IMR-90 (cell line): ENCODE measurements at regions not wholly inside any gene's neighbourhood (a gene's known extent, or its start where the extent isn't known, plus 50 kb on each side); places are given as distances from the start of the nearest gene placed in this dataset.

Experiments used
- ATAC-seq: fragments of 200-7000 bp; cut with Tn5 transposase; 2 replicates; pipeline ENCODE4 v1.9.1; 2020; ENCODE audit warnings: low read depth, mild to moderate bottlenecking, moderate library complexity
- BruUV-seq: library from RNA; stranded (reverse); fragments of 400-500 nt; replicated peaks from 2 replicates; lab custom pipeline; 2021; lab: Mats Ljungman, UMichigan
- CTCF ChIA-PET: fragments of 300-600 bp; formaldehyde crosslinking; extraction: SDS; loops from one replicate; lab custom pipeline; 2021; ENCODE audit warnings: antibody characterized with exemption; lab: Yijun Ruan, JAX
- POLR2A ChIA-PET: fragments of 300-600 bp; sonication (Branson Sonifier 250); formaldehyde crosslinking; loops from one replicate; lab custom pipeline; 2022; ENCODE audit warnings: antibody characterized with exemption; ENCODE audit not compliant: unreplicated experiment; lab: Charles Lee
- DNase-seq: peaks from one replicate; pipeline ENCODE4 v3.0.0; 2013
- H2AFZ ChIP-seq: replicated peaks from 2 replicates; pipeline ENCODE3; 2013; ENCODE audit warnings: low read length, mild to moderate bottlenecking; ENCODE audit not compliant: poor library complexity
- H2AK5ac ChIP-seq: 2 replicates; pipeline ENCODE4 v1.6.1; 2013; ENCODE audit warnings: low read depth, low read length, inconsistent platforms
- H2AK9ac ChIP-seq: replicated peaks from 2 replicates; pipeline ENCODE3; 2013; ENCODE audit warnings: mild to moderate bottlenecking, low read depth, low read length, moderate library complexity; ENCODE audit not compliant: poor library complexity
- H2BK120ac ChIP-seq: 2 replicates; pipeline ENCODE4 v1.6.1; 2013; ENCODE audit warnings: low read depth, low read length, inconsistent platforms
- H2BK15ac ChIP-seq: 3 replicates; pipeline ENCODE4 v1.6.1; 2013; ENCODE audit warnings: low read depth, low read length, inconsistent platforms
- H2BK20ac ChIP-seq: 2 replicates; pipeline ENCODE4 v1.6.1; 2013; ENCODE audit warnings: low read depth, mild to moderate bottlenecking, inconsistent platforms, low read length, moderate library complexity
- H2BK5ac ChIP-seq: 2 replicates; pipeline ENCODE4 v1.6.1; 2013; ENCODE audit warnings: mild to moderate bottlenecking, low read depth, low read length, inconsistent platforms; ENCODE audit not compliant: poor library complexity, severe bottlenecking
- H3K14ac ChIP-seq: replicated peaks from 2 replicates; pipeline ENCODE4 v1.6.1; 2013; ENCODE audit warnings: low read depth, low read length, inconsistent platforms
- H3K18ac ChIP-seq: 2 replicates; pipeline ENCODE4 v1.6.1; 2013; ENCODE audit warnings: low read depth, low read length, control low read depth
- H3K23ac ChIP-seq: 2 replicates; pipeline ENCODE4 v1.6.1; 2013; ENCODE audit warnings: low read depth, low read length, inconsistent platforms
- H3K27ac ChIP-seq: 2 replicates; pipeline ENCODE4 v1.5.1; 2013; ENCODE audit warnings: mild to moderate bottlenecking, control low read depth, low read length; ENCODE audit not compliant: insufficient read depth
- H3K27me3 ChIP-seq: 2 replicates; pipeline ENCODE4 v1.6.1; 2013; ENCODE audit warnings: low read length; ENCODE audit not compliant: control insufficient read depth, insufficient read depth
- H3K36me3 ChIP-seq: 2 replicates; pipeline ENCODE4 v1.6.1; 2013; ENCODE audit warnings: low read length, mixed read lengths; ENCODE audit not compliant: control insufficient read depth, insufficient read depth
- H3K4ac ChIP-seq: 2 replicates; pipeline ENCODE4 v1.6.1; 2013; ENCODE audit warnings: low read depth, low read length, inconsistent platforms
- H3K4me1 ChIP-seq: 2 replicates; pipeline ENCODE4 v1.6.1; 2013; ENCODE audit warnings: low read length, mixed read lengths; ENCODE audit not compliant: control insufficient read depth, insufficient read depth
- H3K4me2 ChIP-seq: 2 replicates; pipeline ENCODE4 v1.6.1; 2013; ENCODE audit warnings: low read depth, mild to moderate bottlenecking, control low read depth, low read length, moderate library complexity
- H3K4me3 ChIP-seq: 2 replicates; pipeline ENCODE4 v1.5.1; 2013; ENCODE audit warnings: low read depth, mild to moderate bottlenecking, control low read depth, low read length, moderate library complexity; ENCODE audit not compliant: insufficient read depth
- H3K56ac ChIP-seq: 2 replicates; pipeline ENCODE4 v1.6.1; 2013; ENCODE audit warnings: low read length, inconsistent platforms; ENCODE audit not compliant: insufficient read depth; ENCODE audit errors: extremely low read depth
- H3K79me1 ChIP-seq, 2 experiments: 2 replicates each; pipeline ENCODE4 v1.6.1; 2013; ENCODE audit warnings: low read length in 2 of 2, inconsistent platforms in 1 of 2, low read depth in 1 of 2
- H3K9ac ChIP-seq: 2 replicates; pipeline ENCODE4 v1.6.1; 2013; ENCODE audit warnings: low read depth, low read length, control low read depth
- H3K9me1 ChIP-seq: 2 replicates; pipeline ENCODE4 v1.6.1; 2013; ENCODE audit warnings: low read length, inconsistent platforms; ENCODE audit not compliant: insufficient read depth
- H3K9me3 ChIP-seq: 2 replicates; pipeline ENCODE4 v1.6.1; 2013; ENCODE audit warnings: low read length; ENCODE audit not compliant: control insufficient read depth, insufficient read depth
- H4K20me1 ChIP-seq: 2 replicates; pipeline ENCODE4 v1.6.1; 2013; ENCODE audit warnings: low read length, inconsistent platforms; ENCODE audit not compliant: insufficient read depth
- H4K5ac ChIP-seq: 2 replicates; pipeline ENCODE4 v1.6.1; 2013; ENCODE audit warnings: mild to moderate bottlenecking, low read depth, low read length, control low read depth
- H4K8ac ChIP-seq, 2 experiments: 2 replicates each; pipeline ENCODE4 v1.6.1; 2013; ENCODE audit warnings: low read depth in 2 of 2, low read length in 2 of 2, control low read depth in 1 of 2, inconsistent platforms in 1 of 2
- H4K91ac ChIP-seq: 2 replicates; pipeline ENCODE4 v1.6.1; 2013; ENCODE audit warnings: low read depth, low read length, inconsistent platforms; ENCODE audit not compliant: insufficient read depth
- BHLHE40 ChIP-seq: fragments of 150-350 bp; IDR thresholded peaks from 2 replicates; pipeline ENCODE4 v1.6.1; 2016; ENCODE audit warnings: mild to moderate bottlenecking, low read depth, low read length
- CHD1 ChIP-seq: IDR thresholded peaks from 2 replicates; pipeline ENCODE4 v1.6.1; 2012; ENCODE audit warnings: low read depth, low read length, improper control_type of control experiment
- MAFK ChIP-seq: IDR thresholded peaks from 2 replicates; pipeline ENCODE4 v1.6.1; 2012; ENCODE audit warnings: low read depth, low read length, improper control_type of control experiment
- NFE2L2 ChIP-seq: fragments of 150-350 bp; IDR thresholded peaks from 2 replicates; pipeline ENCODE4 v1.6.1; 2016; ENCODE audit warnings: low read depth, mild to moderate bottlenecking, low read length
- POLR2A ChIP-seq: IDR thresholded peaks from 2 replicates; pipeline ENCODE4 v1.6.1; 2012; ENCODE audit warnings: mild to moderate bottlenecking, low read depth, low read length
- RAD21 ChIP-seq: IDR thresholded peaks from 2 replicates; pipeline ENCODE4 v1.6.1; 2012; ENCODE audit warnings: low read length, improper control_type of control experiment
- WGBS, 2 experiments: methylation state at CpG; one replicate each; pipeline versions ENCODE4 v1.1.5 to v1.1.7; 2013; ENCODE audit warnings: missing lambda C conversion rate in 2 of 2; ENCODE audit not compliant: insufficient read length in 1 of 2; ENCODE audit errors: extremely low coverage in 2 of 2; 5-methylcytosine and 5-hydroxymethylcytosine counted together
- dilution Hi-C: fragments of 300-500 bp; cut with HindIII; formaldehyde crosslinking; loops from one replicate; pipeline ENCODE4 v1.14.3; 2018; ENCODE audit warnings: low sequenced_read_pairs; ENCODE audit not compliant: unreplicated experiment
- in situ Hi-C: fragments of 300-500 bp; cut with MboI; formaldehyde crosslinking; loops from 3 replicates; pipeline ENCODE4 v1.14.3; 2019; ENCODE audit warnings: low sequenced_read_pairs, inconsistent platforms, mixed read lengths
- intact Hi-C: fragments of 100-400 bp; cut with micrococcal nuclease; formaldehyde crosslinking; loops from 2 replicates; pipeline ENCODE4 v1.10.0; 2022
- TF ChIP-seq, protein P1 (sequence below): fragments of 150-350 bp; IDR thresholded peaks from 2 replicates; pipeline ENCODE4 v1.6.1; 2016; ENCODE audit warnings: low read depth, mild to moderate bottlenecking, low read length, moderate library complexity, borderline replicate concordance

DNA sequence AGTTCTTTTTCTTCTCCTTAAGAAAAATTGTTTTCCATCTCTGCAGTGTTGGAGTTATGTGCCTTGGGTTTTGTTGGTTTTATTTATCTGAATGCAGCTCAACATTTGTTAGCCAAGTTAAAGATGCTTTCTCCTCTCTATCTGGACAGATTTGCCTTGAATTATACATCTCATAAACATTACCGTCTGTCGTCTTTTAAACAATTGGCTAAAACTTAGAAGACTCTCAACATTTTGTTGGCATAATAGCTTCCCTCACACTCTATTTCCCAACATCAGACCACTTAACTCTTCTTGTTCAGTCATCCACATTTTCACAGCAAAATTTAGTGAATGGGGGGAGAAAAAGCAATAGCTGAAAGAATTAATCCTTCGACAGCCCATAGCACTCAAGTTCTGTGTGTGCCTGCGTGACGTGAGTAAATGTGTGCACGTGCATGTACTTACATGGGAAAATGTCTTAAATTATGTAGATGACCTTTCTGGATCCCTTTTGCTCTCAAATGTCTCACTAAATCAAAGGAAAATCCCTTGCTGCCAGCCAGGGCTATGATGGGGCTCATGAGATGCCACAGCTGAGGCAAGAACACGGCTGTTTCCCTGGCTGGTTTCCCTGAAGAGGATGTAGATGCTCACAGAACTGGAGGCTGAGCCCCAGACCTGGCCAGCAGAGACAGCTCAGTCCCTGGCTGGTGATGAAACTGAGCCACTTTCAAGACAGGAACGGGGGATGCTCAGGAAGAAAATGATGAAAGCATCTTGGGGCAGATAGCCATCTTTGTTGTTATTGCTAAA lies 382.2 kb downstream of the FBXW7 start:
- 13% methylated on average over 3 of the region's 8 CpGs; no CpG with 5 or more reads in 1 of the 2 experiments for WGBS, 2 experiments
- Histone ChIP-seq H3K18ac (no peak overlapping the region), H3K9me1 (no peaks in the 10 kb centered on the region), H3K9ac (no peak overlapping the region), H3K4me3 (no peak overlapping the region), H2AFZ (no peak overlapping the region), H4K5ac (no peak overlapping the region), H2BK5ac (no peak overlapping the region), H3K9me3 (no peaks in the 10 kb centered on the region), H4K20me1 (no peaks in the 10 kb centered on the region), H4K91ac (no peak overlapping the region), H3K56ac (no peak overlapping the region), H3K14ac (no peak overlapping the region), H3K4me2 (no peak overlapping the region), H2AK9ac (no peak overlapping the region), H3K27me3 (peaks cover 24% of the 10 kb centered on the region), H3K79me1 (no peaks in the 10 kb centered on the region), H2BK120ac (no peak overlapping the region), H3K27ac (no peak overlapping the region), H2AK5ac (no peak overlapping the region), H3K23ac (no peak overlapping the region), H4K8ac (no peak overlapping the region), H2BK20ac (no peak overlapping the region), H2BK15ac (no peak overlapping the region), H3K4me1 (no peaks in the 10 kb centered on the region), H3K4ac (no peak overlapping the region), H3K36me3 (no peaks in the 10 kb centered on the region)
- TF ChIP-seq RAD21 (no peak), BHLHE40 (no peak), MAFK (no peak), POLR2A (no peak), CHD1 (no peak), NFE2L2 (no peak)
- TF ChIP-seq, protein P1, sequence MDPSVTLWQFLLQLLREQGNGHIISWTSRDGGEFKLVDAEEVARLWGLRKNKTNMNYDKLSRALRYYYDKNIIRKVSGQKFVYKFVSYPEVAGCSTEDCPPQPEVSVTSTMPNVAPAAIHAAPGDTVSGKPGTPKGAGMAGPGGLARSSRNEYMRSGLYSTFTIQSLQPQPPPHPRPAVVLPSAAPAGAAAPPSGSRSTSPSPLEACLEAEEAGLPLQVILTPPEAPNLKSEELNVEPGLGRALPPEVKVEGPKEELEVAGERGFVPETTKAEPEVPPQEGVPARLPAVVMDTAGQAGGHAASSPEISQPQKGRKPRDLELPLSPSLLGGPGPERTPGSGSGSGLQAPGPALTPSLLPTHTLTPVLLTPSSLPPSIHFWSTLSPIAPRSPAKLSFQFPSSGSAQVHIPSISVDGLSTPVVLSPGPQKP, result no peak
- BruUV-seq, result no TSS peak
- ChIA-PET CTCF (no interaction called here), POLR2A (interaction anchor here (0.6 kb wide), 1 partner anchor 205 kb away, joined by 3 read pairs; no protein-coding TSS in a partner anchor)
- in situ Hi-C loops, result no loop called here
- DNase-seq (no peak), ATAC-seq (no peak)
- intact Hi-C loops, result no loop called here
- dilution Hi-C loops, result no loop called here
